Fibroblast of mammary gland (primary cell): ENCODE measurements at regions not wholly inside any gene's neighbourhood (a gene's known extent, or its start where the extent isn't known, plus 50 kb on each side); places are given as distances from the start of the nearest gene placed in this dataset.
A peak's percentile ranks its signal among the peaks of the same experiment; 100 is the strongest.

Experiments
- DNase-seq: peaks from one replicate; pipeline ENCODE4 v3.0.0-alpha.2; 2010; ENCODE audit warnings: low read depth
- H3K4me3 ChIP-seq: 2 replicates; pipeline ENCODE4 v1.5.1; 2011; ENCODE audit warnings: low read depth, mild to moderate bottlenecking, low read length, moderate library complexity; ENCODE audit not compliant: control insufficient read depth
- TF ChIP-seq, protein P1 (sequence below): conservative IDR thresholded peaks from 2 replicates; pipeline ENCODE4 v1.5.1; 2011; ENCODE audit warnings: low read depth, low read length, inconsistent platforms; ENCODE audit not compliant: control insufficient read depth, insufficient read depth

DNA sequence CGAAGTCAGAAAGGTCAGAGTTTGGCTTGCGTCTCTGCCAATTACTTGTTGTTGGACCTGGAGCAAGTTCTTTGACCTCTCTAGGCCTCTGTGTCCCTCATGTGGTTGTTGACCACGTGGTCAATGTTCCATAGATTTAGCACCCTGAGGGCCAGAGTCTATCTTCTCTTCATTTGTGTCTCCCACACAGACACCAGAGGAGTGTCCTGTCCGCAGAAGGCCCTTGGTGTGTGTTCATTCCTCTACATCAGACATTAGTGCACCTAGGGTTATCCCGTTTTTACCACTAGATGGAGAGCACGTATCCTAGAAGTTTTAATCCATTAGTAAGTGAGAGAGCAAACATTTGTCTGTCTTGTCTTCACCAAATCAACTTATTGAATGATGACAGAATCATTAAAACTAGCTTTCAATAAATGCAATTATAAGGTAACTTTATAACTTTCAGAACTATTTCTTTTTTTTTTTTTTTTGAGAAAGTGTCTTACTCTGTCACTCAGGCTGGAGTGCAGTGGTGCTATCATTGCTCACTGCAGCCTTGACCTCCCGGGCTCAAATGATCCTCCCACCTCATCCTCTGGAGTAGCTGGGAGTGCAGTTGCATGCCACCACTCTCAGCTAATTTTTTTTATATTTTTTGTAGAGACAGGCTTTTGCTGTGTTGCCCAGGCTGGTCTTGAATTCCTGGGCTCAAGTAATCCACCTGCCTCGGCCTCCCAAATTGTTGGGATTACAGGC, 122.5 kb upstream of the ANKRD1 start:
- no peak overlapping the region for H3K4me3 ChIP-seq
- TF ChIP-seq, protein P1, sequence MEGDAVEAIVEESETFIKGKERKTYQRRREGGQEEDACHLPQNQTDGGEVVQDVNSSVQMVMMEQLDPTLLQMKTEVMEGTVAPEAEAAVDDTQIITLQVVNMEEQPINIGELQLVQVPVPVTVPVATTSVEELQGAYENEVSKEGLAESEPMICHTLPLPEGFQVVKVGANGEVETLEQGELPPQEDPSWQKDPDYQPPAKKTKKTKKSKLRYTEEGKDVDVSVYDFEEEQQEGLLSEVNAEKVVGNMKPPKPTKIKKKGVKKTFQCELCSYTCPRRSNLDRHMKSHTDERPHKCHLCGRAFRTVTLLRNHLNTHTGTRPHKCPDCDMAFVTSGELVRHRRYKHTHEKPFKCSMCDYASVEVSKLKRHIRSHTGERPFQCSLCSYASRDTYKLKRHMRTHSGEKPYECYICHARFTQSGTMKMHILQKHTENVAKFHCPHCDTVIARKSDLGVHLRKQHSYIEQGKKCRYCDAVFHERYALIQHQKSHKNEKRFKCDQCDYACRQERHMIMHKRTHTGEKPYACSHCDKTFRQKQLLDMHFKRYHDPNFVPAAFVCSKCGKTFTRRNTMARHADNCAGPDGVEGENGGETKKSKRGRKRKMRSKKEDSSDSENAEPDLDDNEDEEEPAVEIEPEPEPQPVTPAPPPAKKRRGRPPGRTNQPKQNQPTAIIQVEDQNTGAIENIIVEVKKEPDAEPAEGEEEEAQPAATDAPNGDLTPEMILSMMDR: peak; percentile 54
- DNase-seq: peak; percentile 49

- no peak for DNase-seq
Measured at GRCh38 chr10:91046869-91047268, 126.0 kb upstream of the ANKRD1 start.

GRCh38 chr10:91048380-91048779, 127.5 kb upstream of the ANKRD1 start:
- DNase-seq: no peak
- TF ChIP-seq, protein P1: no peak
- H3K4me3 ChIP-seq: no peak overlapping the region

More at GRCh38 chr10:91046869-91047268, 126.0 kb upstream of the ANKRD1 start:
- TF ChIP-seq, protein P1: no peak
- H3K4me3 ChIP-seq: no peak overlapping the region

- DNase-seq: no peak
- no peak overlapping the region for H3K4me3 ChIP-seq
- TF ChIP-seq, protein P1: no peak
Measured at GRCh38 chr10:91049296-91049987, 128.6 kb upstream of the ANKRD1 start.

- no peak overlapping the region for H3K4me3 ChIP-seq
- no peak for DNase-seq
- TF ChIP-seq, protein P1: no peak
Measured at GRCh38 chr10:91049988-91050360, 129.1 kb upstream of the ANKRD1 start.

DNA sequence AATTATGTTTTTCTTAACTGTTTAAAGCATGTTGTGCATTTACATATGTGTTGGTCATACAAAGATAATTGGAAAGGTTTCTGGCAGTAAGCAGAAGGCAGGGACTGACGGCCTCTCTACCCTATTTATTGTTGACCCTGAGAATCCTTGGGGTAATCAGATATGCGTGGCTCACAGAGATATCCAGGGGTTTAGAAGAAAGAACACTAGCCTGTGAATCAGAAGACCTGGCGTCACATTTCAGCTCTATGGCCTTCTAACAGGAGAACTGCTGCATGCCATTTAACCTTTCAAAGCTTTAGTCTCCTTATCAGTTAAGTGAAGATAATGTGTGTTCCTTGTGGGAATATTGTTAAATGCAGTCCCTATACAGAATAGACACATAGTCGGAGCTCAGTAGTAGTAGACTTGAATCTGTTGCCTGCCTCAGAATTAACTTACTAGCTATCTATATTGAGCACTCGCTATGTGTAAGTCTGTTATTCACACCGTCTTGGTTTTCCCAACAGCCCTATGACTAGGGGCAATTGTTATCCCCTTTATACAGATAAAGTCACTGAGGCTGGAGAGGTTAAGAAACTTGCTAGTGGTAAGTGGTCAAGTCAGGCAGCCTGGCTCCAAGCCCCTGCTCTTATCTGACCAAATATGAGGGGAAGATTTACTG, 129.6 kb upstream of the ANKRD1 start:
- TF ChIP-seq, protein P1: no peak
- DNase-seq: no peak
- H3K4me3 ChIP-seq: no peak overlapping the region
